GM21515 (cell line): ENCODE measurements at regions not wholly inside any gene's neighbourhood (a gene's known extent, or its start where the extent isn't known, plus 50 kb on each side); places are given as distances from the start of the nearest gene placed in this dataset.

Experiments used
- ATAC-seq: cut with Tn5 transposase; IDR thresholded peaks from one replicate; pipeline ENCODE4 v1.9.1; 2021; ENCODE audit not compliant: unreplicated experiment

DNA sequence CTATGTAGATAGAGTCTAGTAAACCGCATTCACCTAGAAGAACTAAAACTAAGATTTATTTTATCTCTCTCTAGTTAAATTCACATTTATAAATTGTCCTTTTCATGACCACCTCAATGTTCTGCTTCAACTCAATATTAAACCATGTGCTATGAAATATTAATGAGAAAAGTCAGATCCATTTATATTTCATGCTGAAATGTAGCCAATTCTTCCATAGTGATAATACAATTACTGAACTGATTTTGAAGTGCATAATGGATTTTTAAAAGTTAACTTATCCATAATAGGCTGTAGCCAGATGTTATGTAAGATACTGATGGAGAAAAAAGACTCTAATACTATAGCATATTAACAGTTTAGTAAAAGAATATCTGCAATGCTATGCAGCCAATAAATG lies 479.7 kb upstream of the PCDH15 start:
- no peak for ATAC-seq

DNA sequence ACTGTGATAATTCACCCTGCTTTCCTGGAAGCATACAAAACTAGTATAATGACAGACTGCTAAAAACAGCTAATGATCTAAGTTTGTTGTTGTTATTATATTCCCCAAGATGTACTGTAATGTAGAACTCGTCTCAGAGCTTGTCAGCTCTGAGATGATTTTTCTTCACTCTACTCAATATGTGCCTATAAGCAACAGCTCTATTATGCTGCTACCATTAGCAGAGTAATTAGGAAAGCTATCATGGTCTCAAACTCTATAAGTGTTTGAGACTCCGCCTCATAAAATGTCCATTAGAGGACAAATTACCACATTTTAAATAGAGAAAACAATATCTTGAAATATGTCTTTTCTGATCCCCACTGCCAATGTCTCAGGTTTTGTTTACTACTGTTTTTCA lies 476.5 kb upstream of the PCDH15 start:
- no peak for ATAC-seq

DNA sequence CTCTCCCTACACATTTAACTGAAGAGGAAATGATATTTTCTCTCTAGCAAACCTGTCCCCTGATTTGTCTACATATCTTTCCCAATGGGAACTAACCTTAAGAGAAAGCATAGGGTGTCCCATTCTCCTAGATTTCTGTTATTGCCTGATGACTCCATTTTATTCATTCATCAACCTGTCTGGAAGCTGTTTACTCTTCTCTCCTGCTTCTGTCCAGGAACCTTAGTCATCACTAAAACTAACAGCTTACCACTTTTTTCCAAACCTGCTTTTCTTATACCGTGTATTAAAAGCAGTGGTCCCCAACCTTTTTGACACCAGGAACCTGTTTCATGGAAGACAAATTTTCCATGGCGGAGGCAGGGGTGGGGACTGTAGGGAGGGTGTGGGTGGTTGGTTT lies 473.3 kb upstream of the PCDH15 start:
- no peak for ATAC-seq

DNA sequence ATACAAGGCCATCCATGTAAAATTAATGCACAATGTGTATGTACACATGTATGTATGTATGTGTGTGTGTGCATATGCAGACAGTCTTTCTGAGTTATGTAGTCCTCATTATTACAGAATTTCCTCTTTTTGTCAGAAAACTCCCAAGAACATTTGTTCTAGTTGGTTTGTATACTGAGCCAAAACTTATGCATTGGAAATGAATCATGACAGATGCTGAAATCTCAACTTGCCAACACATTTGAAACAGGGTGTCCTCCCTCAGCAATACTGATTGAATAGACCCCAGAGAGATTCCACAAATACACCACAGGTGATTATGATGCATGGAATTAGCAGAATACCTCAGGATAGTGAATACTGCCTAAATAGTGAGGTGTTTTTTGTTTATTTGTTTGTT lies 472.9 kb upstream of the PCDH15 start:
- ATAC-seq = no peak

DNA sequence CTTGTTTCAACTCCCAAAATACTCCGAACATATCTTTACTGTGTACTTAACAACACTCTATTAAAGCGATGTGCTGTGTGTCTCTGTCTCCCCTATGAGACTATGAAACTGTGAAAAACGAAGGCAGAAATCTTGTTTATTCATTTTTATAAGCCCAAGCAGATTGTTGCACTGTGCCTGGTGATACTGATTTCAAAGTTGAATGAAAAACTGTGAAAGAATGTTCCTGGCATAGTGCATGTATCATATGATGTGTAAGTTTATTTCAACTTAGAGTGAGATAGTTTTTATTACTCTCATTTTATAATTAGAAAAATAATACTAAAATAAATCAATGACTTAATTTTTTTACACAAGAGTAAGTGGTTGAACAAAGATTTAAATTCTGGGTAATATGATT lies 471.9 kb upstream of the PCDH15 start:
- no peak for ATAC-seq

DNA sequence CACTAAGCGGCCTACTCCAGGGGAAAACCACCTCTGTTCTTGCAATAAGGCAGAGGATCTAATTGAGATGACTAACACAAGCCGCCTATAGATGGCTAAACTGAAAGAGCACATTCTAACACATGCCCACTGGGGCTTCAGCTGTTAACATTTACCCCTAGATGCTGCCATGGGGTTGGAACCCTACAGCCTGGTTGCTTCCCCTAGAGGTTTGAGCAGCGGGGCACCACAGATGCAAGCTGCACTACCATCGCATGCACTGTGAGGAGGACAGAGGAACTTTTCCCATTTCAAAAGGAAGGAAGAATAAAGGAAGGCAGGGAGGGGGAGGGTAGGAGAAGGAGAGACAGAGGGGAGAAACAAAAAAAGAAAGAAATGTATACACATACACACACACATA lies 465.8 kb upstream of the PCDH15 start:
- ATAC-seq = no peak

DNA sequence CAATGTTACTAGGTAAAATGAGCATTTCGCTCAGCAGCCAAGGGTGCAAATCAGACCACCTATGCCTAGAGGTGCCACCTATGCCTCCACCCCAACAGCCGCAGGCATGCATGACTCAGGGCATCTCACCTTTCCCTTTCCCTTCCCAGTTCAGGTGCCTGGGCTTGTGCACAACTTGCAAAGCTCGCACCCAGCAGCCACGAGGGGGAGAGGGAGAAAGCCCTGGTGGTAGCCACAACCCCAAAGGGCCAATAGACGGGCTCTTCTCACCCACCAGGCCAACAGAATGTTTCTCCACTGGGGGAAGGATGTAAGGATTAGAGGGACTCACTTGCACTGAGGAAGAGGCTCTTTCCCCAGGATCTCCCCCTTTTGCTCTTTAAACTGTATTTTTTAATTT lies 462.3 kb upstream of the PCDH15 start:
- no peak for ATAC-seq

DNA sequence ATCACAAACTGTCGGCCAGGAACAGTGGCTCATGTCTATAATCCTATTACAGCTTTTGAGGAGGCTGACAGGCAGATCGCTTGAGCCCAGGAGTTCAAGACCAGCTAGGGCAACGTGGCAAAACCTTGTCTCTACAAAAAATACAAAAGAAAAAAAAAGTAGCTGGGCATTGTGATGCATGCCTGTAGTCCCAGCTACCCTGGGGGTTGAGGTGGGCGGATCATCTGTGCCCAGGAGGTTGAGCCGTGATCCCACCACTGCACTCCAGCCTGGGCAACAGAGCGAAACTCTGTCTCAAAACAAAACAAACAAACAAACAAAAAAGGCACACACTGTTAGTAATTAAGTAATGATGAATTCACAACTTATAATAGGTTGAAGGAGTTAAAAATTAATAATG lies 441.5 kb upstream of the PCDH15 start:
- ATAC-seq = no peak

DNA sequence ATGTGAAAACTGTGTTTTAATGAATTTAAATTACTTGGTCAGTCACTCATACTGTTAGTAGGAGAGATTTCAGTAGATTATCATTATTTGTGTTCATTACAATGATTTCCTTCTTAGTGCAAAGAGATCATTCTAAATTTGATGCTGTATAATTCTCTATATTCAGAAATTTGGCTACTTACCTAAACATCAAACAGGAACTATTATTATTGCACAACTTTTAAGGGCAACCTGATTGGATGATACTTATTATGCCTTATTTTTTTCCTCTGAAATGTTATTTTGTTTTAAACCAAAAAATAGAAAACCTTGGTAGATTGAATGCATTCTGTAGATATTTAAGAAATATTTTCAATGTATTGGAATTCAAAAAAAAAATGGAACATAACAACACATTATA lies 436.4 kb upstream of the PCDH15 start:
- no peak for ATAC-seq

DNA sequence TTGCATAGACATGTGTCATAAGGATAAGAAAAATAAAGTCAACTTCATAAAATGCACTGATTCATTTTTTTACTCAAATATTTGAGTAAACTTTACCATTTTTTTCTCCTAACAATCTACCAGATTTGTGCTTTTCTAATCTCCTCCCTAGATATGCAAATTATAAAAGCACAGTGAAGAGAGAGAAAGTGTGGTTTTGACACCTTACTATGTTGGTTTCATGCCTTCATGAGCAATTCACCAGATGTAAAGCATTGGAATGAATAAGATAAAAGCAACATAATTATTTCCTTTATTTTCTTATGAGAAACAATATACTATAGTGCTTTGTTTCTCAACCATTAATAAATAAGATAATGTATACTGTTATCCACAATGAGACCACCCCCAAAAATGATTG lies 432.5 kb upstream of the PCDH15 start:
- peak; percentile 73 for ATAC-seq

DNA sequence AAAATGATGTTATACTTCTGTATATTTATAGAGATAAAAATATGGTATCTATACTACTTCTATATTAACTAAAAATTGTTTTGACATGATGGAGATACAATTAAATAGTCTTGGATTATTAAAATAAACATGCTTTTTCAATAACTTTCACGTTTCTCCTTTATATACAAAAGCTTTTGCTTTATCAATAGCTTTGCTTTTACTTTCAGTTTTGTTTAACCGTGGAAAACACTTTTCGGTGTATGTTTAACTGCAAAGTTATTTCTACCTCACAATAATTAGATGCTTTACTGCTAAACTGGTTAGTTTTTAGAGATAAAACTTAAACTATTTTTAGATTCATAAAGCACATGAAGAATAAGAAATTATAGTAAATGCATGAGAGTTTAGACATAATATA lies 432.1 kb upstream of the PCDH15 start:
- ATAC-seq = no peak

DNA sequence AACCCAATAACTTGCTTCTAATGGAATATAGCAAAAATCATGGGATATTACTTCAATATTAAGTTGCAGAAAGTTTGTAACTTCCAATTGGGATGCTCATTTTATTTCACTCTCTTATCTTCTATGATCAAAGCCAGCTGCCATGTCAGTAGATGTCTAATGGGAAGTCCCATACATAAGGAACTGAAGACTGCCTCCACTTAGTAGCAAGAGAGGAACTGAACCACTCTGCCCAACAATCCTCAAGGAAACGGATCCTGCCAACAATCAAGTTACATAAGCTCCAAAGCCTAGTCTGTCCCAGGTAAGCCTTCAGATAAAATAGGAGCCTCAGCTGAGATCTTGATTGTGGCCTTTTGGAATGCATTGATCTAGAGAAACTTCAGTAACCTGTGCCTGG lies 431.5 kb upstream of the PCDH15 start:
- no peak for ATAC-seq

DNA sequence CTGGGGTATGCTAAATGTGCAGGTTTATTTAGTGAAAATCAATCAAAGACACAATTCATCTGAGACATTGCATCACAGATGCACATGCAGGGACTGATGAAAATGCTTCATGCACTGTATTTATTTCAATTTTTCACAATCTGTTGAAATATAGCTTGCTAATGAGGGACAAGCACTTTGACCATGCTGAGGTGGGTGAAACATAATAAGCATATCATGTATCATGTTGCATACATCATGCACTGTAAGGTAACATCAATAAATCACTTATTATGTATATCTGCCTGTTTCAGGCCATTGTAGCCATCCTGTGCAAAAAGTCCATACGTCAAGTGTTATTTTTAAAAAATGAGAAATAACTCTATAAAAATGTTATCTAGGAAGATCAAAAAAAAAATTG lies 426.9 kb upstream of the PCDH15 start:
- ATAC-seq = no peak

DNA sequence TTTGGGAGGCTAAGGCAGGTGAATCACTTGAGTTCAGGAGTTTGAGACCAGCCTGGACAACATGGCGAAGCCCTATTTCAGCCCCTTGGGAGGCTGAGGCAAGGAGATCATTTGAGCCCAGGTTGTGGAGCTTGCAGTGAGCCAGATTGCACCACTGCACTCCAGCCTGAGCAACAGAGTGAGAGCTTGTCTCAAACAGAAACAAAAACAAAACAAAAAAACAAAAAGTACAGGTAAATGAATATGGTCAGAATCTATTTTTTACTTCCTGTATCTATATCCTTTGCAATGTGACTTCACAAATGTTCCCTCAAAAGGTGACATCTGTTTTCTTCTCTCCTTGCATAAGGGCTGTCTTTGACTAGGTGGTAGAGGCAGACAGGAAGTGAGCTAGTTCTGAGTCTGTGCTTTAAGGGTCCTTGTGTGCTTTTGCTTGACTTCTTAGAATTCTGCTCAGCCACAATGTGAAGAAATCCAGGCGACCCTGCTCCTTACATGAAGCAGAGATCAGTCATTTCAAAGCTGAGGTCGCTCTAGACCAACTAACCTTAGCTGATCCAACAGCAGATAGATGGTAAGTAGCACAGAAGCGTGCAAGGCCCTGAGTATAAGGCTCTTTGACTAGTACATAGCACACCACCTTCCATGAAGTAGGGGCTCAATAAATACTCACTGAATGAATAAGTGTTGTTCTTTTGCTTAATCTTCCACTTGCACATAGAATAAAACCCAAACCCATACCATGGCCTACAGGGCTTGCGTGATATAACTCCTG lies 423.2 kb upstream of the PCDH15 start:
- ATAC-seq = no peak

DNA sequence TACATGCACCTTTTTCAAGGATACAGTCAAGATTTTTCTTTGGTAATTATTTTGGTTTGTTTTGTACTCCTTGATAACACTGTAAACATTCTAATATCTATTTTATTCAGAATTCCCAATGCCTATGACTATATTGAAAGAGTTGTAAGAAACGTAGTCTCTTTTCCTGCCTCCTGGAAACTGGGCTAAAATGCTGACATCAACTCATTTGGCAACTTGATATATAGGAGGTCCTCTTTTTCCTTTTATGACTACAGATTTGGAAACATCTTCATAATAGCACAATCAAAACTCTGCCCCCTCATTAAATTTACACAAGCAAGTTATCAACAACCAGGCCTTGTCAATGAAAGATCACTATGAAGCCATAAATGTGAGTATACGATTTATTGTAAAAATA lies 422.3 kb upstream of the PCDH15 start:
- no peak for ATAC-seq

DNA sequence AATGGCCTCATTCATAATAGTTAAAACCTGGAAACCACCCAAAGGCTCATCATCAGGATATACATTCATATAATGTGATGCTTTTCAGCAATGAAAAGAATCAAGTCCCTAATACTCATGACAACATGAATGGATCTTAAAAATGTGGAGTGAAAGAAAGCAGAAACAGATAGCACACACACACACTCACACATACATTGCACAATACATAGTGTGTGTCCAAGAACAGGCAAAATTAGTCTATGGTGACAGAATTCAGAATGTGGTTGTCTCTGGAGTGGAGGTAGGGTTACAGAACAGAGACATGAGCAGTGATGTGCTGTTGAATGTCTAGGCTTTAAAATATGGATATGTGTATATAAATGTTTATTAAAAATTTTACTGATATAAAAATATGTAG lies 419.9 kb upstream of the PCDH15 start:
- ATAC-seq = no peak

DNA sequence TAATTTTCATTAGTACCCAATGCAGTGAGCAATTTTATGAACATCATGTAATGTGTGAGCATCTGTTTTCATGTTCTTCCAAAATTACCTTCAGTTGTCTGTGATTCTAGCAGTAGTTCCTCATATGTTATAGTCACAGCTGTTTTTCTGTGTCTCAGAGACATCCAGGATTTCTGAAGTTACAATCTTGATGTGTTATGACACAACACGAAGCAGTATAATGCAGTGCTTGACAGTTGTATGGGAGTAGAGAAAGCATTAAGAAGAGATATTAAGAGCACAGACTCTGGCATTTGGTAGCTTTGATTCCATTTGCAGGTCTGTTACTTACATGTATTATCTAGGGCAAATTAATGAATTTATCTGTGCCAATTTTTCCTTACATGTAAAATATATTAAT lies 414.7 kb upstream of the PCDH15 start:
- ATAC-seq = no peak

DNA sequence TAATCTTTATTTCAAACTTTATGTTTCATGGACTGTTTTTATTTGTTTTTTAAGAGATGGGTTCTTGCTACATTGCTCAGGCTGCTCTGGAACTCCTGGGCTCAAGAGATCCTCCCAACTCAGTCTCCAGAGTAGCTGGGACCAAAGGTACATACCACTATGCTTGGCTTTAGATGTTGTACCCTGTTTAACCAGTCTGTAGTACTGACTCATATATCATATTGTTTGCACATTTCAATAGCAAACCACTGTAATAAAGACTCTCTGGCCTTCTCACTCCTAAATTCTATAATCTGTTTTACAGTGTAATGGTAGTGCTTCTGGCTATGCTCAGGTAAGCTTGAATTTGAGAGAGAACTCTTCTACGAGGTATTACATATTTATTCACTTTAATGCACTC lies 413.6 kb upstream of the PCDH15 start:
- no peak for ATAC-seq

DNA sequence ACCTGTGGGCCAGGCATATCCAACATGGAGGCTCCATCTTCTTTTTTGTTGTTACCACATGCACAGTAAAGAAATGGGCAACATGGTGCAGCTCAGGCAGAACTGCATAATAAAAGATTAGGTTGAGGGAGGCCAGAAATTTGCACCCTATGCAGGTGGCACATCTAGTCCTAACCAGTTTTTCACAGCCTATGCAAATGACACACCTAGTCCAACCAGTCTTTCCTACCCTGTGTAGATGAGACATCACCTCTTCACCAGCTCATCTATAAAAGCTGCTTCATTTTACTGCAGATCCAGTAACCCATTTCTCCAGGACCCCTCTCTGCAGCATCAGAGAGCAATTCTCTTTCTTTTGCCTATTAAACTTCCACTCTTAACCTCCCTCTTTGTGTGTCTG lies 411.0 kb upstream of the PCDH15 start:
- ATAC-seq = no peak

DNA sequence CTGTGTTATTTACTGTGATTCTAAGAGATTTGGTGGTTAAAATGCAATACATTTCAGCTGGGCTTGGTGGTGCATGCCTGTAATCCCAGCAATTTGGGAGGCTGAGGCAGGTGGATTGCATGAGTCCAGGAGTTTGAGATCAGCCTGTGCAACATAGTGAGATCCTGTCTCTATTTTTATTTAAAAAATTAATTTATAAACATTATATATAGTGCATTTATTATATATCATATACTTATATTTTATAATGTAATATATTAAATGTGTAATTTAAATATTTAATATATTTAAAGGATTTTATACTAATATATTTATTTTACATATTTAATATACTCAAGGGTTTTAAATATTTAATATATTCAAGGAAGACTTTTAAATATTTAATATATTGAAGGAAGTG lies 402.8 kb upstream of the PCDH15 start:
- no peak for ATAC-seq

DNA sequence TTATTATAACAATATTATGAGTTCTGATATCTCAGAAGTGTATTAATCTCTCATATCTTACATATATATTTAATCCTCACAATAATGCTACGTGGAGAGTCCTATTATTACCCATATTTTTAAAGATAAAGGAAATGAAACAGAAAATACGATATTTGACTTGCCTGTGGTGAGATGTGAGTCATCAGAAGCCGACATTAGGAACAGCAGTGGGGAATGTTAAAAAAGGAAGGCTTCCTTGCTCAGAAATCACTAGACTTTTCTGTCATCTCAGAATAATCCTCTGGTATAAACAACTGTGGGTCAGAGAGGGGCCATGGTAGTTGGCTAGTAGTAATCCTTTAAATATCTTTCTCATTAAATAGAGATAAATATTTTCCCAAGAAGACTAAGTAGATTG lies 402.3 kb upstream of the PCDH15 start:
- no peak for ATAC-seq

DNA sequence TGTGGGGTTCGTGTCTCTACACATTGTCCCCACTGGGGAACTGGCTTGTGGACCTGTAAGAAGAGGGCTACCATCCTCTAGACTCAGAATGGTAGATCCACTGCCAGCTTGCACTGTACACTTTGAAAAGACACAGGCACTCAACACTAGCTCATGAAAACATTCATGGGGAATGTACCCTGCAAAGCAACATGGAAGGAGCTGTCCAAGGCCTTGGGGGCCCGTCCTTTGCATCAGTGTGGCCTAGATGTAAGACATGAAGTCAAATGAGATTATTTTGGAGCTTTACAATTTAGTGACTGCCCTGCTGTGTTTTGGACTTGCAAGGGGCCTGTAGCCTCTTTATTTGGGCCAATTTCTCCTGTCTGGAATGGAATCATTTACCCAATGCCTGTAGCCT lies 399.0 kb upstream of the PCDH15 start:
- ATAC-seq = no peak

DNA sequence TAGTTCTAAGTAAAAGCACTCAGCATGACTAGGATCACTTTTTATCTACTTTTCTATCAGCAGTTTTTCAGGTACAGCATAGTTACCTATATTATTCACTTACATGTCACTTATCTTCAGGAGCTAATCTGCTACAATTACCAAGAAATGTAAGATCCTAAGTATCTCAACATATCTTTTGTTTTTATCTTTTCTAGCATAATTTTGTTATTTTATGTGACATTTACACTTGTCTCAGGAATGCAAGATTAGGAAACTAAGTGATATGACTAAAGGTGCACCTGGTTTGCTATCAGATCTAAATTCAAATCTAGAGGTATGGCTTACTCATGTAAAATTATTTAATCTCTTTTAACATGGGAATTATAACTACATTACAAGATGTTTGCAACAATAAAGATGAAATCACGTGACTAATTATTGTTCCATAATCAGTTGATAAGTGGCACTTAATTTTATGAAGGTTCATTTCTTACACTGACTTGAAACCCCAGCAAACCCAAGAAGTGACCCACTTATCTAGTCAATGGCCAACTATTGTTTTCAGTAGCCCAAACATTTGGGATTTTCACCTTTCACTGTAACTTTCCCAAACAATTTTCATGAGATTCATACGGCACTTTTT lies 390.3 kb upstream of the PCDH15 start:
- ATAC-seq = no peak
